Progenitor cell of endocrine pancreas (in vitro differentiated cells): ENCODE measurements at regions not wholly inside any gene's neighbourhood (a gene's known extent, or its start where the extent isn't known, plus 50 kb on each side); places are given as distances from the start of the nearest gene placed in this dataset.

Experiments
- DNase-seq: peaks from one replicate; pipeline ENCODE4 v3.0.0; 2021; ENCODE audit warnings: low spot score; ENCODE audit not compliant: unreplicated experiment
- H3K27ac Mint-ChIP-seq: 2 replicates; pipeline ENCODE4 v1.8.0; 2021; ENCODE audit warnings: mild to moderate bottlenecking, moderate library complexity, mixed read lengths
- H3K27me3 Mint-ChIP-seq: 2 replicates; pipeline ENCODE4 v1.8.0; 2021; ENCODE audit warnings: mixed read lengths
- H3K36me3 Mint-ChIP-seq: 2 replicates; pipeline ENCODE4 v1.8.0; 2022; ENCODE audit warnings: mixed read lengths; ENCODE audit not compliant: insufficient read depth
- H3K4me1 Mint-ChIP-seq: 2 replicates; pipeline ENCODE4 v1.8.0; 2021; ENCODE audit warnings: low read depth, mixed read lengths
- H3K4me3 Mint-ChIP-seq: 2 replicates; pipeline ENCODE4 v1.8.0; 2021; ENCODE audit warnings: low read depth, mild to moderate bottlenecking, moderate library complexity, mixed read lengths
- H3K9me3 Mint-ChIP-seq: 2 replicates; pipeline ENCODE4 v1.8.0; 2021; ENCODE audit warnings: low read depth, mixed read lengths
- CTCF ChIP-seq: fragments of 200-600 bp; sonication (generic); IDR thresholded peaks from one replicate; pipeline ENCODE4 v1.5.0; 2021; ENCODE audit warnings: antibody characterized with exemption, mild to moderate bottlenecking; ENCODE audit not compliant: unreplicated experiment

GRCh38 chr22:22150457-22150856 is 94.1 kb upstream of the VPREB1 start:
- no peaks in the 10 kb centered on the region for H3K36me3 Mint-ChIP-seq
- peaks cover 17% of the 10 kb centered on the region for H3K4me1 Mint-ChIP-seq
- no peak overlapping the region for H3K4me3 Mint-ChIP-seq
- no peak for TF ChIP-seq CTCF
- H3K9me3 Mint-ChIP-seq: no peaks in the 10 kb centered on the region
- peaks cover 75% of the 10 kb centered on the region for H3K27me3 Mint-ChIP-seq
- H3K27ac Mint-ChIP-seq: no peak overlapping the region
- no peak for DNase-seq

GRCh38 chr22:22148905-22149304 is 95.7 kb upstream of the VPREB1 start:
- Mint-ChIP-seq H3K36me3 (no peaks in the 10 kb centered on the region), H3K27ac (no peak overlapping the region), H3K4me3 (no peak overlapping the region), H3K4me1 (peaks cover 17% of the 10 kb centered on the region), H3K27me3 (peaks cover 62% of the 10 kb centered on the region), H3K9me3 (no peaks in the 10 kb centered on the region)
- TF ChIP-seq CTCF: no peak
- no peak for DNase-seq

- DNase-seq: no peak
- peaks cover 64% of the 10 kb centered on the region for H3K27me3 Mint-ChIP-seq
- TF ChIP-seq CTCF: peak; percentile 33
Measured at GRCh38 chr22:22144858-22145257, 99.7 kb upstream of the VPREB1 start.

GRCh38 chr22:22143448-22143847 is 101.1 kb upstream of the VPREB1 start:
- Mint-ChIP-seq H3K4me3 (no peak overlapping the region), H3K27ac (no peak overlapping the region), H3K27me3 (peaks cover 59% of the 10 kb centered on the region), H3K36me3 (no peaks in the 10 kb centered on the region), H3K9me3 (no peaks in the 10 kb centered on the region), H3K4me1 (peaks cover 34% of the 10 kb centered on the region)
- no peak for TF ChIP-seq CTCF
- DNase-seq: no peak

More at GRCh38 chr22:22144858-22145257, 99.7 kb upstream of the VPREB1 start:
- H3K9me3 Mint-ChIP-seq: no peaks in the 10 kb centered on the region
- H3K36me3 Mint-ChIP-seq: no peaks in the 10 kb centered on the region
- H3K27ac Mint-ChIP-seq: no peak overlapping the region
- H3K4me3 Mint-ChIP-seq: no peak overlapping the region
- peaks cover 43% of the 10 kb centered on the region for H3K4me1 Mint-ChIP-seq

GRCh38 chr22:22142661-22143060 is 101.9 kb upstream of the VPREB1 start:
- H3K27me3 Mint-ChIP-seq: peaks cover 54% of the 10 kb centered on the region
- no peak overlapping the region for H3K27ac Mint-ChIP-seq
- H3K9me3 Mint-ChIP-seq: no peaks in the 10 kb centered on the region
- H3K36me3 Mint-ChIP-seq: no peaks in the 10 kb centered on the region
- no peak overlapping the region for H3K4me3 Mint-ChIP-seq
- no peak for TF ChIP-seq CTCF
- H3K4me1 Mint-ChIP-seq: peaks cover 27% of the 10 kb centered on the region
- no peak for DNase-seq
